Caco-2 (cell line): ENCODE measurements at regions not wholly inside any gene's neighbourhood (a gene's known extent, or its start where the extent isn't known, plus 50 kb on each side); places are given as distances from the start of the nearest gene placed in this dataset.

Experiments used
- BruUV-seq: library from RNA; stranded (reverse); fragments of 400-500 nt; replicated peaks from 2 replicates; lab custom pipeline; 2021; lab: Mats Ljungman, UMichigan
- CTCF ChIA-PET: fragments of 300-600 bp; sonication (Branson Sonifier 250); formaldehyde crosslinking; loops from one replicate; lab custom pipeline; 2022; ENCODE audit warnings: antibody characterized with exemption; lab: Charles Lee
- POLR2A ChIA-PET: fragments of 300-600 bp; sonication (Branson Sonifier 250); formaldehyde crosslinking; loops from one replicate; lab custom pipeline; 2022; ENCODE audit warnings: antibody characterized with exemption; lab: Charles Lee
- DNase-seq, 2 experiments: peaks; one replicate each; pipeline versions ENCODE4 v3.0.0 to v3.0.0-alpha.2; 2020 to 2022
- H3K27me3 ChIP-seq: replicated peaks from 2 replicates; pipeline ENCODE4 v1.6.0; 2011; ENCODE audit warnings: low read length; ENCODE audit not compliant: control insufficient read depth, insufficient read depth
- H3K36me3 ChIP-seq: 2 replicates; pipeline ENCODE4 v1.5.1; 2011; ENCODE audit warnings: low read length; ENCODE audit not compliant: control insufficient read depth, insufficient read depth
- H3K4me1 ChIP-seq: fragments of 250-450 bp; sonication (Bioruptor Pico); 2 replicates; pipeline ENCODE4 v1.5.1; 2020; ENCODE audit warnings: mild to moderate bottlenecking
- H3K4me3 ChIP-seq: 2 replicates; pipeline ENCODE4 v1.5.1; 2011; ENCODE audit warnings: low read depth, mild to moderate bottlenecking, control low read depth, low read length
- H3K9me3 ChIP-seq: fragments of 250-450 bp; sonication (Bioruptor Pico); 2 replicates; pipeline ENCODE4 v1.5.1; 2020; ENCODE audit warnings: mild to moderate bottlenecking, moderate library complexity
- H3K27ac Mint-ChIP-seq: one replicate; pipeline ENCODE4 v1.8.0; 2022; ENCODE audit warnings: mixed read lengths; ENCODE audit not compliant: unreplicated experiment
- H3K27me3 Mint-ChIP-seq: one replicate; pipeline ENCODE4 v1.8.0; 2022; ENCODE audit warnings: mixed read lengths; ENCODE audit not compliant: insufficient read depth, unreplicated experiment
- H3K36me3 Mint-ChIP-seq: one replicate; pipeline ENCODE4 v1.8.0; 2022; ENCODE audit warnings: mild to moderate bottlenecking, mixed read lengths; ENCODE audit not compliant: insufficient read depth, unreplicated experiment
- H3K4me1 Mint-ChIP-seq: one replicate; pipeline ENCODE4 v1.8.0; 2022; ENCODE audit warnings: low read depth, mixed read lengths; ENCODE audit not compliant: unreplicated experiment
- H3K4me3 Mint-ChIP-seq: one replicate; pipeline ENCODE4 v1.8.0; 2022; ENCODE audit warnings: mild to moderate bottlenecking, moderate library complexity, mixed read lengths; ENCODE audit not compliant: unreplicated experiment
- H3K9me3 Mint-ChIP-seq: one replicate; pipeline ENCODE4 v1.8.0; 2022; ENCODE audit warnings: mixed read lengths; ENCODE audit not compliant: unreplicated experiment
- intact Hi-C: fragments of 100-400 bp; cut with micrococcal nuclease; formaldehyde crosslinking; loops from one replicate; pipeline ENCODE4 v1.10.0; 2022; ENCODE audit not compliant: unreplicated experiment
- TF ChIP-seq, protein P1 (sequence below), 2 experiments: fragments of 200-600 bp in 1 of 2; IDR thresholded peaks; 1 replicate in 1 of 2; 2 replicates in 1 of 2; pipeline versions ENCODE4 v1.5.1 to v1.8.0; 2011 to 2022; ENCODE audit warnings: antibody characterized with exemption in 1 of 2, control low read depth in 1 of 2, inconsistent platforms in 1 of 2, low read depth in 1 of 2, low read length in 1 of 2, mild to moderate bottlenecking in 1 of 2, moderate library complexity in 1 of 2; ENCODE audit not compliant: insufficient read depth in 1 of 2, severe bottlenecking in 1 of 2, unreplicated experiment in 1 of 2

DNA sequence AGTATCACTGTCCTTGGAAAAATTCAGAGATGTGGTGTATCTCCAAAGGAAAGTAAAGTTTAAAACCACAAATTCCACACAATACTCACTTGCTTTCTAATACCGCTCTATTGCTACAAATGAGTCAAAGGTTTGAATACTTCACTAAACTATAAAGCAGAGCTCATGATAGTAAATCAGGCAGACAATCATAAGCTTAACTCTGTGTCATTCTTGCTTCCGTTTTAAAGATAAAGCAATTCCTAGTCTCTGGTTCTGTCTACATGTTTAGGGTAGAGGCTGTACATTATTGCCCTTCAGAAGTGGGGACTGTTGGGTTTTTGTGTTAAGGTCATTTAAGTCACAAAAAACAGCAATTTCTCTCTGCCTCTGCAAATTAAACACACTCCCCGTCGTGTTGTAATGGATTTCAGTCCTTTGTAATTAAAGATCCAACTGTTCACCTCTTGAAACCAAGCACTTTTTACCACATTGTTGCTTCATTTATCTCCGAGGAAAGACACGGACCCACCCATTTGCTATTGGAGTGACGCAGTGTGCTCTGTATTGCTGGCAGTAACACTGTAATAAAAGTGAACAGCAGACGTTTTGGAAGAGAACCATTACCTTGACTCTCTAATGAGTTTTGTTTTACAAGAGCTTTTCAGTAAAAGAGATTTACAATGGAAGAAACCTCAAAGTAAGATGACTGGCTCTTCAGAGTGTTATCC lies 83.1 kb upstream of the CNTNAP4 start:
- peaks cover 15% of the 10 kb centered on the region for H3K4me1 ChIP-seq
- no peak overlapping the region for H3K4me3 ChIP-seq
- Mint-ChIP-seq H3K36me3 (peaks cover 4% of the 10 kb centered on the region), H3K4me3 (no peak overlapping the region), H3K27ac (no peak overlapping the region), H3K9me3 (no peaks in the 10 kb centered on the region), H3K27me3 (no peaks in the 10 kb centered on the region), H3K4me1 (peaks cover 15% of the 10 kb centered on the region)
- no peak for DNase-seq
- intact Hi-C loops: loop anchor here (2.0 kb wide), 1 partner anchor 29 kb away; no protein-coding TSS in a partner anchor
- H3K36me3 ChIP-seq: no peaks in the 10 kb centered on the region
- TF ChIP-seq, protein P1, sequence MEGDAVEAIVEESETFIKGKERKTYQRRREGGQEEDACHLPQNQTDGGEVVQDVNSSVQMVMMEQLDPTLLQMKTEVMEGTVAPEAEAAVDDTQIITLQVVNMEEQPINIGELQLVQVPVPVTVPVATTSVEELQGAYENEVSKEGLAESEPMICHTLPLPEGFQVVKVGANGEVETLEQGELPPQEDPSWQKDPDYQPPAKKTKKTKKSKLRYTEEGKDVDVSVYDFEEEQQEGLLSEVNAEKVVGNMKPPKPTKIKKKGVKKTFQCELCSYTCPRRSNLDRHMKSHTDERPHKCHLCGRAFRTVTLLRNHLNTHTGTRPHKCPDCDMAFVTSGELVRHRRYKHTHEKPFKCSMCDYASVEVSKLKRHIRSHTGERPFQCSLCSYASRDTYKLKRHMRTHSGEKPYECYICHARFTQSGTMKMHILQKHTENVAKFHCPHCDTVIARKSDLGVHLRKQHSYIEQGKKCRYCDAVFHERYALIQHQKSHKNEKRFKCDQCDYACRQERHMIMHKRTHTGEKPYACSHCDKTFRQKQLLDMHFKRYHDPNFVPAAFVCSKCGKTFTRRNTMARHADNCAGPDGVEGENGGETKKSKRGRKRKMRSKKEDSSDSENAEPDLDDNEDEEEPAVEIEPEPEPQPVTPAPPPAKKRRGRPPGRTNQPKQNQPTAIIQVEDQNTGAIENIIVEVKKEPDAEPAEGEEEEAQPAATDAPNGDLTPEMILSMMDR (IDR thresholded peaks at IDR 0.05; ENCODE audit: insufficient read depth in 1 of 2, low read depth in 1 of 2, low read length in 1 of 2, severe bottlenecking in 1 of 2, unreplicated experiment in 1 of 2): no peak
- BruUV-seq: no TSS peak
- ChIA-PET POLR2A (no interaction called here), CTCF (interaction anchor here (0.5 kb wide), 1 partner anchor 676 kb away, joined by 3 read pairs; no protein-coding TSS in a partner anchor)
- H3K9me3 ChIP-seq: no peaks in the 10 kb centered on the region
- H3K27me3 ChIP-seq: no peaks in the 10 kb centered on the region

DNA sequence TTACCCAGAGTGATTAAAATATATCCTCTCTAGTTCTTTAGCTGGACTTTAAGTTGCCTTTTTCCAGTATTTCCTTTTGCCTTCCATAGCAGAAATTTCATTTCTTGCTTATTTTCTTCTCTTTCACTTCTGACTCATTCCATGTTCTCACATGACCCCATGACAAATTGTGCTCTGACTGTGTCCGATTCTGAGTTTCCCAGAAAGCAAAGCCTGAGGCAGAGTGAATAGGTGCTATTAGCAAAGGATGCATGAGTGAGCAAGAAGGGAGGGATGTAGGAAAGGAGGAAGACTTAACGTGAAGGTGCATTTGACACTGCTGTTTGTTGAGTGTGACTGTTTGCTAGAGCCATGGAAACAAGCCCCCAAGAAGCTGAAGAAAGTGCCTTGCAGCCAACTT lies 82.6 kb upstream of the CNTNAP4 start:
- TF ChIP-seq, protein P1 (IDR thresholded peaks at IDR 0.05; ENCODE audit: insufficient read depth in 1 of 2, low read depth in 1 of 2, low read length in 1 of 2, severe bottlenecking in 1 of 2, unreplicated experiment in 1 of 2): no peak
- H3K27ac Mint-ChIP-seq: no peak overlapping the region
- CTCF ChIA-PET: no interaction called here
- POLR2A ChIA-PET: no interaction called here
- no peaks in the 10 kb centered on the region for H3K36me3 ChIP-seq
- H3K27me3 ChIP-seq: no peaks in the 10 kb centered on the region
- H3K4me3 Mint-ChIP-seq: no peak overlapping the region
- no peak for DNase-seq
- H3K36me3 Mint-ChIP-seq: peaks cover 4% of the 10 kb centered on the region
- no peaks in the 10 kb centered on the region for H3K9me3 ChIP-seq
- intact Hi-C loops: loop anchor here (2.0 kb wide), 1 partner anchor 28 kb away; no protein-coding TSS in a partner anchor
- no peaks in the 10 kb centered on the region for H3K27me3 Mint-ChIP-seq
- BruUV-seq: no TSS peak
- peaks cover 15% of the 10 kb centered on the region for H3K4me1 Mint-ChIP-seq
- H3K9me3 Mint-ChIP-seq: no peaks in the 10 kb centered on the region
- peaks cover 15% of the 10 kb centered on the region for H3K4me1 ChIP-seq
- no peak overlapping the region for H3K4me3 ChIP-seq

DNA sequence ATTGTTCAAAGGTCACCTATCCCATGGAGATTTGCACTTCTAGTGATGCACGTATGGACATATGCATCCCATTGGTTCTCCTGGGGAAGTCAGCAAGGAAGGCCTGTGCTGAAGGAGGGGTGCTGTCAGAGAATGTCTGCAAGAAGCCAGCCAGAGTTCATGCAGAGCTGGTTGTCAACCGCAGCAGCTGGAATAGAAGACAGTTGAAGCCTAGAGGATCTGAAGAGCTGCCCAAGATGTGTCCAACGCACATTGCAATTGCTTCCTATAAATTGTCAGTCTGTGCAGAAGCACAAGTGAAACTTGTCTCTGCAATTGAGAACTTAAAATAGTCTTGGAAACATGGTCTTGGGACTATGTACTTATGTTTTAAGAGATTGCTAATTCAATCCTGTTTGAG lies 82.1 kb upstream of the CNTNAP4 start:
- TF ChIP-seq, protein P1 (IDR thresholded peaks at IDR 0.05; ENCODE audit: insufficient read depth in 1 of 2, low read depth in 1 of 2, low read length in 1 of 2, severe bottlenecking in 1 of 2, unreplicated experiment in 1 of 2): no peak
- BruUV-seq: no TSS peak
- Mint-ChIP-seq H3K27ac (no peak overlapping the region), H3K9me3 (no peaks in the 10 kb centered on the region), H3K4me3 (no peak overlapping the region), H3K27me3 (no peaks in the 10 kb centered on the region), H3K4me1 (peaks cover 15% of the 10 kb centered on the region), H3K36me3 (peaks cover 4% of the 10 kb centered on the region)
- ChIA-PET CTCF (no interaction called here), POLR2A (no interaction called here)
- intact Hi-C loops: loop anchor here (2.0 kb wide), 1 partner anchor 28 kb away; no protein-coding TSS in a partner anchor
- no peak overlapping the region for H3K4me3 ChIP-seq
- no peak for DNase-seq
- peaks cover 15% of the 10 kb centered on the region for H3K4me1 ChIP-seq
- no peaks in the 10 kb centered on the region for H3K9me3 ChIP-seq
- H3K36me3 ChIP-seq: no peaks in the 10 kb centered on the region
- H3K27me3 ChIP-seq: no peaks in the 10 kb centered on the region
